HG02973 (cell line): ENCODE measurements at regions not wholly inside any gene's neighbourhood (a gene's known extent, or its start where the extent isn't known, plus 50 kb on each side); places are given as distances from the start of the nearest gene placed in this dataset.
"Not testable (repeated sequence)": the region's sequence is repeated elsewhere in the genome, so short reads cannot be mapped to it uniquely, and the experiment has no call there.

ENCODE experiments used
- ATAC-seq: cut with Tn5 transposase; IDR thresholded peaks from one replicate; pipeline ENCODE4 v1.9.1; 2021; ENCODE audit warnings: moderate library complexity; ENCODE audit not compliant: unreplicated experiment

DNA sequence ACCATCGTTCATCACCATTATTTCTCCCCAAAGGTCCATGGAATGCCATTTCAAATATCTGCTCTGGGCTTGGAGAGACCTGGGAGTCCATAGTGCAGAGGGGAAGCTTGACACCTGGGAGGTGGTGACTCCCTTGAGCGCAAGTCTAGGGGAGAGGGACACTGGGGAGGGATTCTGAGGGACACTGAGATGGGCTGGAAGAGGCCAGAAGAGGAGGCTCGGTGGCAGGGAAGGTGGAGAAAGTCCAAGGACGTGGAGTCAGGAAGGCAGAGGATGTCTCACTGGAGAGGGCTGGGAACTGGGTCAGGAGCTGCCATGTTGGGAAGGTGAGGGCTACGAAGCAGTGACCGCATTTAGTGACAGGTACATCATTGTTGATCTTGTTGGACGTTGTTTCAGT is 160.3 kb upstream of the MVB12B start:
- no peak for ATAC-seq

DNA sequence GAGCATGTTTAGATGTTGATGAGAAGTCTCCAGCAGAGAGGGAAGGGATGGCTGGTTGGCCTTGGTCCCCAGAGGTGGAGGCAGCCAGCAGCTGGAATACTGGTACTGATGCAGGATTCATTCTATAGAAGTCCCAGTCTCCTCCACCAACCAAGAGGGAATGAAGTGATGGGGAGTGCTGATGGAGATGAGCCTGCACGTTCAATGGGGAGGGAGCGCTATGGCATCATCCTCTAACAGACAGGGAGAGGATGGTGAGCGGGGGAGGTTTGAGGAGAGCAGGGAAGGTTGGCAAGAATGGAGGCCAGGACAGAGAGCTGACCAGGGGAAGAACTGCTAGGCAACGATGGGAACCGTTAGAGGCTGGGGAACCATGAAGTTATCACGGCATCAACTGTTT is 159.8 kb upstream of the MVB12B start:
- ATAC-seq = no peak

DNA sequence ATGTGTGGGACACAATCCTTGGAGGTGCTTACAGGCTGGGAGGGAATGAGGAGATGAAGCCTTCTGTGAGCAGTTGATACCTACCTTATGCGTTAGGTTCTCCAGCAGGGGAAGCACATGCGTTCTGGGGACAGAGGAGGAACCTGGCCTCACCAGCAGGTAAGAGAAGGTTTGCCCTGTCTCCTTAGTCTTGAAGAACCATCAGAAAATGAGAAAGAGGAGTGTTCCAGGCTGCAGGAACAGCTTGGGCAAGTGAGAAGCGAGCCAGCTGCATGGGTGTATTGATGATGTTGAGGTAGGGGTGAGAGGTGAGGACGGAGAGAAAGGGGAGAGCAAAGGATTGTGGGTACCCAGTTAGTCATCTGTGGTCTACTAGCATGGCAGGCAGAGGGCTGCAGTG is 156.9 kb upstream of the MVB12B start:
- ATAC-seq = no peak

DNA sequence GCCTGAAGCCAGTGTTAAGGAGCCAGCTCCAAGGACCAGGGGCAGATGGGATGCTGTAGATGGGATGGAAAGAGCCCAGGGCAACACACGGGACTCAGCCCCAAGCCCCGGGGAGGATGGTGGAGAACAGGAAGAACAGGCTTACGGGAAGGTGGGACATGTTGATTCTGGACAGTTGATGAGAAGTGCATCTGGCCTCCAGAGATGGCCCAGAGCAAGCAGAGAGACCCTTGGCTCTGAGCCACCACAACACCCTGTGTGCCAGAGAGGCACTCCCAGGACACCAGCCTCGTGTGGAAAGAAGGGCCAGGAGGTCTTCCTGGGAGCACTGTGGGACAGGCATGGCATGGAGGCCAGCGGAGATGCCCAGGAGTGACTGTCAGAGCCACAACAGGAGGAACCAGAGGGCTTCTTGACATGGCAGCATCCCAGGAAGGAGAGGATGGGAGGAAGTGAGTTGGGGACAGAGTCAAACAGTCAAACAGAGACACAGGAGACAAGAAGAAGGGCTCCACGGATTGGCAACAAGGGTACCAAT is 156.3 kb upstream of the MVB12B start:
- ATAC-seq = no peak

- no peak for ATAC-seq
Measured at GRCh38 chr9:126171641-126172040, 155.0 kb upstream of the MVB12B start.

DNA sequence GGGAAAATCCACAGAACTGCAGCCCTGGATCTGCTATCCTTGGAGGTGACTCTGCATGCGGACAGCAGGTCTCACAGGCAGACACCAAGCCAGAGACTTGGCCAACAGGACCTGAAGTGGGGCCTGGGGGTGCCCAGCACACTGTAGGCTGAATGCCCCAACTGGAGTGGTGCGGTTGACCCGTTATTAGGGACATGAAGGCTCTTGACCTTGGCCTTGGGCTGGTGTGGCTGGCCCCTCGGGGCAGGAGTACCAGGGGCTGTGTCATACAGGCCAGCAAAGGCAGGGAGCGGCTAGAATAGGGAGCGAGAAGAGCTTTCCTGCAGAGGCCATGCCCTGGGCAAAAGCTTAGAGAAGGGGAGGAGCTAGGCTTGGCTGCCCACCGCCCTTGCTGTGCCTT is 153.2 kb upstream of the MVB12B start:
- ATAC-seq = no peak

GRCh38 chr9:126173929-126174328 is 152.7 kb upstream of the MVB12B start:
- ATAC-seq = no peak

- ATAC-seq = no peak
Measured at GRCh38 chr9:126183266-126183665, 143.4 kb upstream of the MVB12B start.

DNA sequence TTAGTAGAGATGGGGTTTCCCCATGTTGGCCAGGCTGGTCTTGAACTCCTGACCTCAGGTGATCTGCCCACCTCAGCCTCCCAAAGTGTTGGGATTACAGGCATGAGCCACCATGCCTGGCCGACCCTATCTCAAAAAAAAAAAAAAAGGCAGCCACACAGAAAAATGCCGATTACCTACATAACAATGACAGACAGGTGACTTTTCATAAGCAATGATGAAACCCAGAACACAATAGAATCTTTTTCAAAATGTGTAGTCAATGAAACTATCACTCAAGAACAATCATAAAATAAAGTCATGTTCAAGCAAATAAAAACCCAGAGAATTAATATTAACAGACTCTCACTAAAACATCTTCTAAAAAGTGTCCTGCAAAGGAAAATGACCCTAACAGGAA is 135.6 kb upstream of the MVB12B start:
- ATAC-seq = not testable (repeated sequence)

GRCh38 chr9:126198854-126199253 is 127.8 kb upstream of the MVB12B start:
- no peak for ATAC-seq

DNA sequence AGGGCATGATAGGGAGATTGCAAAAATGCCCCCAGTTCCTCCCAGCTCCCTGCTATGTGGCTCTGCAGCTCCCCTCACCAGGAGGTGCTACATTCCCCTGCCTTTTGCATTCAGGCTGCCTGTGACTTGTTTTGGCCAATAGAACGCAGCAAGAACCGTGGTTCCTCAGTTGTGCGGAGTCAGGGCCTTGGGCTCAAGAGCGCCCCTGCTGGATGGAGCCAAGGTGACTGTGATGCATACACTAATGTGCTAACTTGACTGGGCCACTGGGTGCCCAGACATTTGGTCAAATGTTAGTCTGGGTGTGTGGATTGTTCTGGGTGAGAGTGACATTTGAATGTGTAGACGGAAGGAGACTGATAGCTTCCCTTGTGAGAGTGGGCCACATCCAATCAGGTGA is 123.3 kb upstream of the MVB12B start:
- ATAC-seq = no peak

DNA sequence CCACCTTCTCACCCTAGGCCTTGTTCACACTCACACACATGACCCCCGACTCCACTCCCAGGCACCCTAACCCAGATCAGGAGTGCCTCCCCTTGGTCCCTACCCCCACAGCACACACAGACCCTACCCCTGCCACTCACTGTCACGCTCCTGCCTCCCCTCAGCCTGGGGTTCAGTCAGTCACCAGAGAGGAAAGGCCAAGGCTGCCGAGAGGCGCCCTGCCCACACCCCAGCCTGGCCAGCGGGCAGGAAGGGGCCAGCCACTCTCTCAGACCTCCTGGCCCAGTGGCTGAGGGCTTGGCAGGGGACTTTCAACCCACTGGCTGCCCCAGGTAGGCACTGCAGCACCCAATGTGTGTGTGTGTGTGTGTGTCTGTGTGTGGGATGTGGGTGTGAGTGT is 122.4 kb upstream of the MVB12B start:
- no peak for ATAC-seq

DNA sequence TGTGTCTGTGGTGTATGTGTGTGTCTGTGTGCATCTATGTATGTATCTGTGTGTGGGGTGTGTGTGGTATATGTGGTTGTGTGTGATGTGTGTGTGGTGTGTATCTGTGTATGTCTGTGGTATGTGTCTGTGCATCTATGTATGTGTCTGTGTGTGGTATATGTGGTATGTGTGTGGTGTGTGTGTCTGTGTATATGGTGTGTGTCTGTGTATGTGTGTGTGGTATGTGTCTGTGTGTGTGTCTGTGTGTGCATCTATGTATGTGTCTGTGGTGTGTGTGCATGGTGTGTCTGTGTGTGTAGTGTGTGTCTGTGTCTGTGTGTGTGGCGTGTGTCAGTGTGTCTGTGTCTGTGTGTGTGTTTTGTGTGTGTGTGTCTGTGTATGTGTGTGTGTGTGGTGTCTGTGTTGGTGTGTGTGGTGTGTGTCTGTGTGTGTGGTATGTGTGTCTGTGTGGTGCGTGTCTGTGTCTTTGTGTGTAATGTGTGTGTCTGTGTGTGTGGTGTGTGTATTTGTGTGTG is 121.9 kb upstream of the MVB12B start:
- no peak for ATAC-seq

GRCh38 chr9:126205265-126205664 is 121.4 kb upstream of the MVB12B start:
- no peak for ATAC-seq

DNA sequence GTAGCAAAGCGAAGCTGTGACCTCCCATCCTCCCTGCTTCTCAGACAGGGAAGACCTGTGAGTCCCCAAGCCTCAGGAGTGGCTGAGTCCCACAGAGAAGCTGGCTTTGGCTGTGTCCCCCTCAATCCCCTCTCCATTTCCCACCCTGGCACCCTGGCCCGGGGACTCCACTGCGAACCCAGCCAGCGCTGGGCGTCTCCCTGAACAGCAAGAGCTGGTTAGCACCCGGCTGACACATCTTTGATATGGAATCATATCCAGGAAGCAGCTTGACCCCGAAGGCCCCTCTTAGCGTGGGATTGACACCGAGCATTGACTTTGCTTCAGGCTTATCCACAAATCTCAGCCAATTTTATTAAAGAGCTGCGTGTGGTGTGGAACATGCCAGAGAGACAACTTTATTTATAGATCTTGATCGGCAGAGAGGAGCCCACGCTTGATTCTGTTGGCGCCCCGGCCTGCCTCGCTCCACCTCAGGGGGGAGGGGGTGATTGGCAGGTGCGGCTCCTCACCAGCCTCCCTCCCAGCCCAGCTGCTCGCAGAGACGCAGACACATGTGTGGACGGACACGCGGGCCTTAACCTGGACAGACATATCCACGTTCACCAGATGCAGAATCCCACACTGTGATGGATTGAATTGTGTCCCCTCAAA is 120.7 kb upstream of the MVB12B start:
- ATAC-seq = no peak

- no peak for ATAC-seq
Measured at GRCh38 chr9:126207256-126207655, 119.4 kb upstream of the MVB12B start.

GRCh38 chr9:126208216-126208758 is 118.3 kb upstream of the MVB12B start:
- no peak for ATAC-seq

- ATAC-seq = no peak
Measured at GRCh38 chr9:126211441-126212074, 115.1 kb upstream of the MVB12B start.

DNA sequence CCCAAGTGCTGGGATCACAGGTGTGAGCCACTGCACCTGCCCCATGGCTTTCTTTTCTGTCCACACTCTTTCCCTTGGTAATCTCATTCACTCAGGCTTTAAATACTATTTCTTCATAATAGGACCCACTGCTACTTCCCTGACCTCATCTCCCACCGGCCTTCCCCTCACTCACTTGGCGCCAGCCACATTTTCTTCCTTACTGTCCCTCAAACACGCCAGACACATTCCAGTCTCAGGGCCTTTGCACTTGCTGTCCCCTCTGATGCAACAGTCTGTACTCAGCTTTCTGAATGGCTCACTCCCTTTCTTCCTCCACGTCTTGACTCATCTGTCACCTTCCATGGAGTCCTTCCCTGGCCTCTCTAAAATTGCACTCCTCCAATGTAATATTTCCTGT is 111.1 kb upstream of the MVB12B start:
- no peak for ATAC-seq

DNA sequence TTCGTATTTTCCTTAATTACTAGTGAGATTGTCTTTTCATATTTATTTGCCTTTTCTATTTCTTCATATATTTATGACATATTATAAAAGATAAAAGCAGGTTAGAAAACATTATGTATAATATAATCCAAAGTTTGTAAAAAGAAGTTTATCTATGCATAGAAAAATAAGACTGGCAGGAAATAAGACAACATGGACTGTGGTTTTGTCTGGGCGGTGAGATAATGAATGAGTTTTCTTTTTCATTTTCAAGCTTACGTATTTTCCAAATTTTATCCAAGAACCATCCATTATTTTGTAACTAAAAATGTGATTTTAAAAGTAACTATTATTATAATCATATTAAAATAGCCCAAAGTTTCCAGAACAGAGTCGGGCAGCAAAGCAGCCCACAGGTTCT is 109.8 kb upstream of the MVB12B start:
- no peak for ATAC-seq

GRCh38 chr9:126217250-126217653 is 109.4 kb upstream of the MVB12B start:
- no peak for ATAC-seq

DNA sequence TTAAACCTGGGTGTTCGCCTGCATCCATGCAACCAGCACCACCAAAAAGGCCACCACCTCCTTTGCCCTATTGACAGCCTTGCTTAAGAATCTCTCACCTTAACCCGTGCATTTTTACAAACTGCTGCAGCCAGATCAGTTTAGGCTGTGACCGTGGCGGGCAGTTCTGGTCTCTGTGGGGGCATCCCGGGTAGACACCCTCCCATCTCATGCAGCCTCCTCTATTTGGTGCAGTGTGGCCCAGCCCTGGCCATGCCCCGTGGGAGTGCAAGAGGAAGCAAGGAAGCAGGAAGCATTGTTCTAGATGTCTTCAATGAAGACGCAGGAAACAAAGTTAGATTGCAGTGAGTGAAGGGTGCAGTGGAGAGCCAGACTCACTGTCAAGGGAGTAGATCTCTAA is 108.8 kb upstream of the MVB12B start:
- no peak for ATAC-seq
